Common myeloid progenitor, CD34-positive (primary cell): ENCODE measurements at regions not wholly inside any gene's neighbourhood (a gene's known extent, or its start where the extent isn't known, plus 50 kb on each side); places are given as distances from the start of the nearest gene placed in this dataset.
"Not testable (repeated sequence)": the region's sequence is repeated elsewhere in the genome, so short reads cannot be mapped to it uniquely, and the experiment has no call there.

Experiments used
- CTCF ChIA-PET: fragments of 350-600 bp; sonication (Branson Sonifier 250); formaldehyde crosslinking; loops from one replicate; lab custom pipeline; 2021; ENCODE audit warnings: antibody characterized with exemption; lab: Charles Lee
- POLR2A ChIA-PET: fragments of 350-600 bp; sonication (Branson Sonifier 250); formaldehyde crosslinking; loops from one replicate; lab custom pipeline; 2021; ENCODE audit warnings: antibody characterized with exemption; lab: Charles Lee
- DNase-seq, 3 donors: peaks; one replicate each; pipeline versions ENCODE4 v3.0.0 to v3.0.0-alpha.2; 2013
- H3K27ac ChIP-seq, 2 experiments: 1 replicate in 1 of 2; 2 replicates in 1 of 2; pipeline ENCODE4 v1.7.0; 2013; ENCODE audit warnings: inconsistent platforms in 2 of 2, low read length in 2 of 2, mild to moderate bottlenecking in 2 of 2, low read depth in 1 of 2, moderate library complexity in 1 of 2; ENCODE audit not compliant: severe bottlenecking in 2 of 2, insufficient read depth in 1 of 2, poor library complexity in 1 of 2
- H3K27me3 ChIP-seq, 5 experiments: replicated peaks in 2 of 5; 1 replicate in 3 of 5; 2 replicates in 2 of 5; pipeline versions ENCODE4 v1.6.1 to v1.7.0; 2013; ENCODE audit warnings: low read length in 4 of 5, mild to moderate bottlenecking in 2 of 5, moderate library complexity in 2 of 5, inconsistent platforms in 1 of 5; ENCODE audit not compliant: insufficient read depth in 5 of 5, control insufficient read depth in 4 of 5
- H3K36me3 ChIP-seq, 4 experiments: 1 replicate in 2 of 4; 2 replicates in 2 of 4; pipeline versions ENCODE4 v1.6.1 to v1.7.0; 2013; ENCODE audit warnings: low read length in 3 of 4, control low read depth in 1 of 4, mild to moderate bottlenecking in 1 of 4; ENCODE audit not compliant: control insufficient read depth in 4 of 4, insufficient read depth in 4 of 4
- H3K4me1 ChIP-seq, 4 experiments: 1 replicate in 3 of 4; 2 replicates in 1 of 4; pipeline versions ENCODE4 v1.6.1 to v1.7.1; 2013; ENCODE audit warnings: low read length in 3 of 4, mild to moderate bottlenecking in 3 of 4, control low read depth in 1 of 4, inconsistent platforms in 1 of 4, moderate library complexity in 1 of 4; ENCODE audit not compliant: control insufficient read depth in 4 of 4, insufficient read depth in 4 of 4; ENCODE audit errors: control extremely low read depth in 1 of 4
- H3K4me3 ChIP-seq, 7 experiments: 1 replicate in 4 of 7; 2 replicates in 3 of 7; pipeline versions ENCODE4 v1.5.1 to v1.7.0; 2013; ENCODE audit warnings: mild to moderate bottlenecking in 7 of 7, low read length in 6 of 7, moderate library complexity in 6 of 7, inconsistent platforms in 2 of 7, low read depth in 2 of 7, control low read depth in 1 of 7; ENCODE audit not compliant: insufficient read depth in 4 of 7, control insufficient read depth in 1 of 7; ENCODE audit errors: extremely low read depth in 1 of 7
- H3K9me3 ChIP-seq, 5 experiments: 1 replicate in 4 of 5; 2 replicates in 1 of 5; pipeline versions ENCODE4 v1.6.1 to v1.7.1; 2013; ENCODE audit warnings: low read length in 4 of 5, mild to moderate bottlenecking in 2 of 5, inconsistent platforms in 1 of 5, low read depth in 1 of 5, moderate library complexity in 1 of 5; ENCODE audit not compliant: control insufficient read depth in 4 of 5, insufficient read depth in 2 of 5; ENCODE audit errors: control extremely low read depth in 1 of 5
- WGBS: methylation state at CpG from one replicate; pipeline ENCODE4 v1.1.5; 2013; ENCODE audit not compliant: insufficient coverage; 5-methylcytosine and 5-hydroxymethylcytosine counted together

GRCh38 chr15:89023311-89023961, 64.8 kb upstream of the ABHD2 start:
- 100% methylated on average over 4 of the region's 8 CpGs for WGBS
- POLR2A ChIA-PET, result no interaction called here
- Histone ChIP-seq H3K27me3 (no peaks in the 10 kb centered on the region), H3K4me3 (no peak overlapping the region), H3K36me3 (no peaks in the 10 kb centered on the region), H3K9me3 (peaks cover 0 to 11% (median 7%) of the 10 kb centered on the region in 5 experiments), H3K27ac (no peak overlapping the region), H3K4me1 (peaks cover 2 to 40% (median 31%) of the 10 kb centered on the region in 4 experiments)
- CTCF ChIA-PET, result interaction anchor here (3.1 kb wide), 1 partner anchor 155 kb away, joined by 10 read pairs; no protein-coding TSS in a partner anchor
- no peak for DNase-seq

- Histone ChIP-seq H3K4me1 (peaks cover 0 to 30% (median 24%) of the 10 kb centered on the region in 4 experiments), H3K27ac (no peak overlapping the region), H3K36me3 (no peaks in the 10 kb centered on the region), H3K4me3 (no peak overlapping the region), H3K9me3 (peaks cover 0 to 11% (median 7%) of the 10 kb centered on the region in 5 experiments), H3K27me3 (no peaks in the 10 kb centered on the region)
- POLR2A ChIA-PET, result no interaction called here
- DNase-seq, result no peak
- WGBS, result no CpG with 5 or more reads among the region's 2 CpGs
- CTCF ChIA-PET, result interaction anchor here (0.9 to 1.1 kb wide), 2 partner anchors 21 to 33 kb away, joined by 3 to 5 read pairs; no protein-coding TSS in a partner anchor
These were observed 63.8 kb upstream of the ABHD2 start for GRCh38 chr15:89024418-89024817.

- H3K36me3 ChIP-seq, result no peaks in the 10 kb centered on the region
- H3K9me3 ChIP-seq, result peaks cover 0 to 11% (median 7%) of the 10 kb centered on the region in 5 experiments
- H3K27ac ChIP-seq, result no peak overlapping the region
- H3K4me3 ChIP-seq, result no peak overlapping the region
- ChIA-PET POLR2A (no interaction called here), CTCF (interaction anchor here (0.7 kb wide), 1 partner anchor 15 kb away, joined by 3 read pairs; no protein-coding TSS in a partner anchor)
- no peaks in the 10 kb centered on the region for H3K27me3 ChIP-seq
- no peak for DNase-seq
- peaks cover 0 to 17% (median 16%) of the 10 kb centered on the region in 4 experiments for H3K4me1 ChIP-seq
These were observed 62.1 kb upstream of the ABHD2 start for GRCh38 chr15:89026167-89026566.

- Histone ChIP-seq H3K27ac (no peak overlapping the region), H3K27me3 (no peaks in the 10 kb centered on the region), H3K4me3 (no peak overlapping the region), H3K9me3 (peaks cover 0 to 11% (median 7%) of the 10 kb centered on the region in 5 experiments), H3K36me3 (no peaks in the 10 kb centered on the region), H3K4me1 (peaks cover 0 to 5% (median 0%) of the 10 kb centered on the region in 4 experiments)
- ChIA-PET CTCF (no interaction called here), POLR2A (no interaction called here)
- DNase-seq, result no peak
- 87% methylated on average over 6 of the region's 7 CpGs for WGBS
These were observed 60.2 kb upstream of the ABHD2 start for GRCh38 chr15:89028036-89028435.

DNA sequence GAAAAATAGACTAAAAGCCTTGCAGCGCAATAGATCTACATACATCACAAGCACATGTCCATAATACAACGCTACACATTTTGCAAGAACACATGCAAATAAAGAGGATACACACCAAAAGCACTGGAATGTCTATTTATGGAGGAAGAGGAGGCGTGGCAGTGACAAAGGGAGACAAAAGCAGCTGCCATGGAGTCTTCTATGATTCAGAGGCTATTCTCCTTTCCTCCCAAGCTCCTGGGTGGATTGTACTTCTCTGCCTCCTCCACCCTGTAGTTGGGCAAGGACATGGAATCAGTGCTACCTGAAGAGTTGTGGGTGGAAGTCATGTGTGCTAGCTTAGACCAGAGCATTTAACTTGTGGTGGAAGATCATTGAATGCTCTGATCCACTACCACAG, 57.9 kb upstream of the ABHD2 start:
- Histone ChIP-seq H3K27ac (no peak overlapping the region), H3K27me3 (peaks cover 0 to 2% (median 0%) of the 10 kb centered on the region in 5 experiments), H3K36me3 (no peaks in the 10 kb centered on the region), H3K9me3 (peaks cover 0 to 9% (median 2%) of the 10 kb centered on the region in 5 experiments), H3K4me1 (peaks cover 0 to 5% (median 0%) of the 10 kb centered on the region in 4 experiments), H3K4me3 (no peak overlapping the region)
- WGBS, result no CpG with 5 or more reads among the region's 3 CpGs
- ChIA-PET CTCF (interaction anchor here (1.1 to 1.8 kb wide), 3 partner anchors 11 to 142 kb away, joined by 3 to 4 read pairs (median 4); no protein-coding TSS in a partner anchor), POLR2A (no interaction called here)
- DNase-seq, result no peak

DNA sequence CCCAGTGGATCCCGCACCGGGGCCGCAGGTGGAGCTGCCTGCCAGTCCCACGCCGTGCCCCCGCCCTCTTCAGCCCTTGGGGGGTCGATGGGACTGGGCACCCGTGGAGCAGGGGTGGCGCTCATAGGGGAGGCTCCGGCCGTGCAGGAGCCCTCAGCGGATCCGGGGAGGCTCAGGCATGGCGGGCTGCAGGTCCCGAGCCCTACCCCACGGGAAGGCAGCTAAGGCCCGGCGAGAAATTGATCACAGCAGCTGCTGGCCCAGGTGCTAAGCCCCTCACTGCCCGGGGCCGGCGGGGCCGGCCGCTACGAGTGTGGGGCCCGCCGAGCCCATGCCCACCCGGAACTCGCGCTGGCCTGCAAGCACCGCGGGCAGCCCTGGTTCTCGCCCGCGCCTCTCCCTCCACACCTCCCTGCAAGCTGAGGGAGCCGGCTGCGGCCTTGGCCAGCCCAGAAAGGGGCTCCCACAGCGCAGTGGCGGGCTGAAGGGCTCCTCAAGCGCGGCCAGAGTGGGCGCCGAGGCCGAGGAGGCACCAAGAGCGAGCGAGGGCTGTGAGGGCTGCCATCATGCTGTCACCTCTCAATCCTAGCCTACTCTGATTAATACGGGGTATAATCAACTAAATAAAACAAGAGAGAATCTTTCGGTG, 56.5 kb upstream of the ABHD2 start:
- CTCF ChIA-PET, result interaction anchor here (1.0 to 2.5 kb wide), 3 partner anchors 127 to 146 kb away, joined by 3 to 8 read pairs (median 4); no protein-coding TSS in a partner anchor
- H3K9me3 ChIP-seq, H3K4me1 ChIP-seq, H3K4me3 ChIP-seq, H3K27ac ChIP-seq, POLR2A ChIA-PET, DNase-seq, H3K27me3 ChIP-seq, H3K36me3 ChIP-seq: not testable (repeated sequence)
- WGBS, result 96% methylated on average over 37 of the region's 47 CpGs

DNA sequence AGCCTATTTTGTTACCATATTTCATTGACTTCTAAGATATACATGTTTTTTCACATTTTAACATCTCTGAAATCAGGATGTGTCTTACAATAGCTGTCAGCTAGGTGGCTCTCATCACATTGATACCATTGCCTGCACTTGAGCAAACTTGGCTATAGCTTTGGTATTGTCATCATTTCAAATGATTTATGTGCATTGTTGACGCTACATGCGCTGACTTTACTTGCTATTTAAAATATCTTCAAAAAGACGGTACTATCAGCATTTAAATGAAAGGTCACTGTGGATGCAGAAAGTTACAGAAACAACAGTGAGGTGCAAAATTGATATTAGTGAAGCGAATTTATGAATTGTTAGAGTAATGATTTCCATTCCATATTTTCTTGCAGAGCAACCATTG, 54.0 kb upstream of the ABHD2 start:
- WGBS, result 60% methylated on average over 2 of the region's 4 CpGs

More for the DNA sequence above, 54.0 kb upstream of the ABHD2 start:
- DNase-seq, result peak in 2 of 3 donors; percentile 40 to 52
- Histone ChIP-seq H3K27me3 (peaks cover 0 to 2% (median 0%) of the 10 kb centered on the region in 5 experiments), H3K4me3 (no peak overlapping the region), H3K9me3 (peaks cover 0 to 2% (median 0%) of the 10 kb centered on the region in 5 experiments), H3K4me1 (peaks cover 0 to 5% (median 0%) of the 10 kb centered on the region in 4 experiments), H3K27ac (no peak overlapping the region), H3K36me3 (no peaks in the 10 kb centered on the region)
- CTCF ChIA-PET, result interaction anchor here (1.0 to 1.5 kb wide), 4 partner anchors 12 to 139 kb away, joined by 3 to 6 read pairs (median 4); no protein-coding TSS in a partner anchor
- POLR2A ChIA-PET, result no interaction called here
